HG03442 (cell line): ENCODE measurements at regions not wholly inside any gene's neighbourhood (a gene's known extent, or its start where the extent isn't known, plus 50 kb on each side); places are given as distances from the start of the nearest gene placed in this dataset.

ENCODE experiments used
- ATAC-seq: cut with Tn5 transposase; IDR thresholded peaks from one replicate; pipeline ENCODE4 v1.9.1; 2021; ENCODE audit warnings: mild to moderate bottlenecking, moderate library complexity; ENCODE audit not compliant: unreplicated experiment

DNA sequence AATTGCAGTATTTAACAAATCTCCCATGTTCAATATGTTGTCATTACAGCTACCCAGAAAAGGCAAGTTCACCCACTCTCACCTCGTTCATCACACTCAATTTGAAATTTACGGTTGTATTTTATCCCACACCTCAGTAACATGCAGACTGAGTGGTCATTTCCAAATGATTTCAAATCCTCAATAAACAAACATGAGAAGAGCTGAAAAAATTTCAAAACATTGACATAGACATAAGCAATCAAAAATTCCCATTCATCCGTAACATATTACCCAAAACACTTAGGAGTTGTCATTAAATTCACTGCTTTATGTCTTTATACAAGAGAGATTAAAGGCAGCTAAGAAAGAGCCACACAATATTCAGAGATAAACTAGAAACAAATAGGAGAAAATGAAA is 61.7 kb upstream of the NEBL start:
- ATAC-seq = no peak

DNA sequence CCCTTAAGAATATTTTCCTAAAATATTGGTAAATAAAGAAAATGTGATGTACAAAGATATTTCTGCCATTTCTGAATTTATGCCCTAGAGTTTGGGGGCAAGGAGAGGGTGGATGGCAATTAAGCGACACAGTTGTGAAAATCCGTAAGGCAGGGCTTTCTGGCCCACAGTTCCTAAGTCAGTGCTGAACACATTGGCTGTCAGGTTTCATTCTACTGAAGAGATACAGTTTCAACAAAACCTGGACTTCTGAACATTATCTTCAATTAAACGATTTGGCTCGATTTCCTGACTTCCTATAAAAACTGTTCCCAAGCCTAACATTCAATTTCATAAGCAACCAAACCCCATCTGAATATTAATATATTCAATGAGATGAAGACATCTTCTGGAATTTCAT is 61.1 kb upstream of the NEBL start:
- no peak for ATAC-seq

DNA sequence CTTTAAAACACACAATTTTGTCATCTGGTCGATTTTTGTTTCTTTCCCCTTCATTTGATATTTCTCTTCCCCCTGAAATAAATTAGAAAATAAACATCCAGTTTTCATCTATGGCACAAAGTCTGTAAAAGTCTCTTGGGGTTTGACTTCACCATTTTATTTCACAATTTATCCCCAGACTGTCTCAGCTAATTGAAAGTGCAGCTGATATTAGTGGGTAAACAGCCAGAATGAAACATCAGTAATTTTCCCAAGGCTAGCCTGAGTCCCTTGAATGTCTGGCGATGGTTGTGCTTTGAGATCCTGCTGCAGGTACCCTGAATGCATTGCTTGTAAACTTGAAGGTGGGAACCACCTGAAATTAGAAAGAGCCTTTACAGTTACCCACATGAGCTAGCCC is 60.6 kb upstream of the NEBL start:
- no peak for ATAC-seq

GRCh38 chr10:20956843-20957242 is 59.7 kb upstream of the NEBL start:
- no peak for ATAC-seq

GRCh38 chr10:20955355-20955893 is 58.3 kb upstream of the NEBL start:
- ATAC-seq = no peak

DNA sequence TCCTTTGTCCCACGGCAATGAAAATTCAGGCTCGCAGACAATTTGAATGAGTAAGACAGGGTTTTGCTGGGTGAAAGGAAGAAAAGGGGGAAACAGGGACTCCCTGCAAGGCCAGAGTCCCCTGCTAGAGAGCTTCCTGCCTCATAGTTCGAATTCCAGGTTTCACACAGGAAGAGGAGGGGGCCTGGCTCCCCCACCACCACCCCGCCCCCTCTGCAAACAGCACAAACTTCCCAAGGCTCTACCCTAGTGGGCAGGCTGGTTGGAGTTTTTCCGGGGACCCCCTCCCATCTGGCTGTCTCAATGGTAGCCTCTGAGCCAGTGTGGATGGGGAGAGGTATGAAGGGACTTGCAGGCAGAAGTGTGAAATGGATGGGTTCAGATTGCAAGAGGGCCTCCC is 57.4 kb upstream of the NEBL start:
- no peak for ATAC-seq

- ATAC-seq = no peak
Observed at GRCh38 chr10:20953120-20953519, 56.0 kb upstream of the NEBL start.

GRCh38 chr10:20949967-20950366 is 52.9 kb upstream of the NEBL start:
- no peak for ATAC-seq

GRCh38 chr10:20948686-20949327 is 51.7 kb upstream of the NEBL start:
- peak; percentile 73 for ATAC-seq
